CD4-positive, alpha-beta T cell treated with Interleukin-21 for 1 hour (primary cell): ENCODE measurements at regions not wholly inside any gene's neighbourhood (a gene's known extent, or its start where the extent isn't known, plus 50 kb on each side); places are given as distances from the start of the nearest gene placed in this dataset.

Experiments
- DNase-seq: peaks from one replicate; pipeline ENCODE4 v3.0.0-alpha.2; 2020

- DNase-seq, result no peak
Observed at GRCh38 chr20:52817511-52817910, 154.6 kb upstream of the TSHZ2 start.

GRCh38 chr20:52814371-52814770, 157.8 kb upstream of the TSHZ2 start:
- DNase-seq, result no peak

GRCh38 chr20:52812231-52812847, 159.8 kb upstream of the TSHZ2 start:
- DNase-seq, result no peak

GRCh38 chr20:52809003-52809402, 163.2 kb upstream of the TSHZ2 start:
- no peak for DNase-seq

- no peak for DNase-seq
Observed at GRCh38 chr20:52806918-52807317, 165.2 kb upstream of the TSHZ2 start.

GRCh38 chr20:52805843-52806242, 166.3 kb upstream of the TSHZ2 start:
- no peak for DNase-seq

GRCh38 chr20:52805296-52805571, 166.9 kb upstream of the TSHZ2 start:
- DNase-seq, result no peak

GRCh38 chr20:52804497-52805295, 167.5 kb upstream of the TSHZ2 start:
- no peak for DNase-seq

GRCh38 chr20:52801628-52802006, 170.5 kb upstream of the TSHZ2 start:
- no peak for DNase-seq

GRCh38 chr20:52800734-52801627, 171.2 kb upstream of the TSHZ2 start:
- no peak for DNase-seq

- DNase-seq, result no peak
Observed at GRCh38 chr20:52799130-52799529, 173.0 kb upstream of the TSHZ2 start.

GRCh38 chr20:52798124-52798523, 174.0 kb upstream of the TSHZ2 start:
- DNase-seq, result no peak

- DNase-seq, result no peak
Observed at GRCh38 chr20:52794853-52795252, 177.3 kb upstream of the TSHZ2 start.

GRCh38 chr20:52793339-52793963, 178.7 kb upstream of the TSHZ2 start:
- DNase-seq, result no peak

- DNase-seq, result no peak
Observed at GRCh38 chr20:52791091-52791490, 181.1 kb upstream of the TSHZ2 start.

- no peak for DNase-seq
Observed at GRCh38 chr20:52789716-52790115, 182.4 kb upstream of the TSHZ2 start.

- no peak for DNase-seq
Observed at GRCh38 chr20:52787962-52788361, 184.2 kb upstream of the TSHZ2 start.

GRCh38 chr20:52787216-52787615, 184.9 kb upstream of the TSHZ2 start:
- no peak for DNase-seq

GRCh38 chr20:52785679-52786078, 186.5 kb upstream of the TSHZ2 start:
- no peak for DNase-seq

GRCh38 chr20:52783769-52784168, 188.4 kb upstream of the TSHZ2 start:
- peak; percentile 8 for DNase-seq

GRCh38 chr20:52780462-52780861, 191.7 kb upstream of the TSHZ2 start:
- no peak for DNase-seq

GRCh38 chr20:52779125-52779524, 193.0 kb upstream of the TSHZ2 start:
- DNase-seq, result no peak

- no peak for DNase-seq
Observed at GRCh38 chr20:52777171-52777570, 195.0 kb upstream of the TSHZ2 start.
